ENCODE measurements at regions not wholly inside any gene's neighbourhood (a gene's known extent, or its start where the extent isn't known, plus 50 kb on each side); places are given as distances from the start of the nearest gene placed in this dataset.

- no peak overlapping the region for H3K4me3 ChIP-seq (ENCODE audit: low read depth, low read length)
- no peak overlapping the region for H3K27ac ChIP-seq
- no peak for DNase-seq
- H3K9me3 ChIP-seq (ENCODE audit: severe bottlenecking) = no peaks in the 10 kb centered on the region
- no peak for TF ChIP-seq CTCF (IDR thresholded peaks at IDR 0.05; ENCODE audit: low read depth, low read length)
- no peaks in the 10 kb centered on the region for H3K36me3 ChIP-seq
- no peaks in the 10 kb centered on the region for H3K27me3 ChIP-seq (ENCODE audit: insufficient read depth, low read depth, severe bottlenecking)
These were observed 134.2 kb downstream of the DLL1 start for GRCh38 chr6:170156448-170157375.

- Histone ChIP-seq H3K36me3 (no peaks in the 10 kb centered on the region), H3K27ac (no peak overlapping the region), H3K27me3 (ENCODE audit: insufficient read depth, low read depth, severe bottlenecking) (no peaks in the 10 kb centered on the region), H3K9me3 (ENCODE audit: severe bottlenecking) (no peaks in the 10 kb centered on the region), H3K4me3 (ENCODE audit: low read depth, low read length) (no peak overlapping the region)
- no peak for TF ChIP-seq CTCF (IDR thresholded peaks at IDR 0.05; ENCODE audit: low read depth, low read length)
- DNase-seq = no peak
These were observed 135.2 kb downstream of the DLL1 start for GRCh38 chr6:170155464-170156196.

- Histone ChIP-seq H3K4me3 (ENCODE audit: low read depth, low read length) (no peak overlapping the region), H3K27ac (no peak overlapping the region), H3K36me3 (no peaks in the 10 kb centered on the region), H3K27me3 (ENCODE audit: insufficient read depth, low read depth, severe bottlenecking) (no peaks in the 10 kb centered on the region), H3K9me3 (ENCODE audit: severe bottlenecking) (no peaks in the 10 kb centered on the region)
- no peak for DNase-seq
- 0 out of 2 replicates have a peak, but pooled peaks have one; percentile 6 for TF ChIP-seq CTCF (IDR thresholded peaks at IDR 0.05; ENCODE audit: low read depth, low read length)
These were observed 137.2 kb downstream of the DLL1 start for GRCh38 chr6:170153436-170154319.

GRCh38 chr6:170152989-170153388 lies 137.9 kb downstream of the DLL1 start:
- no peak for TF ChIP-seq CTCF (IDR thresholded peaks at IDR 0.05; ENCODE audit: low read depth, low read length)
- Histone ChIP-seq H3K27ac (no peak overlapping the region), H3K27me3 (ENCODE audit: insufficient read depth, low read depth, severe bottlenecking) (no peaks in the 10 kb centered on the region), H3K9me3 (ENCODE audit: severe bottlenecking) (no peaks in the 10 kb centered on the region), H3K36me3 (no peaks in the 10 kb centered on the region), H3K4me3 (ENCODE audit: low read depth, low read length) (no peak overlapping the region)
- DNase-seq = no peak

DNA sequence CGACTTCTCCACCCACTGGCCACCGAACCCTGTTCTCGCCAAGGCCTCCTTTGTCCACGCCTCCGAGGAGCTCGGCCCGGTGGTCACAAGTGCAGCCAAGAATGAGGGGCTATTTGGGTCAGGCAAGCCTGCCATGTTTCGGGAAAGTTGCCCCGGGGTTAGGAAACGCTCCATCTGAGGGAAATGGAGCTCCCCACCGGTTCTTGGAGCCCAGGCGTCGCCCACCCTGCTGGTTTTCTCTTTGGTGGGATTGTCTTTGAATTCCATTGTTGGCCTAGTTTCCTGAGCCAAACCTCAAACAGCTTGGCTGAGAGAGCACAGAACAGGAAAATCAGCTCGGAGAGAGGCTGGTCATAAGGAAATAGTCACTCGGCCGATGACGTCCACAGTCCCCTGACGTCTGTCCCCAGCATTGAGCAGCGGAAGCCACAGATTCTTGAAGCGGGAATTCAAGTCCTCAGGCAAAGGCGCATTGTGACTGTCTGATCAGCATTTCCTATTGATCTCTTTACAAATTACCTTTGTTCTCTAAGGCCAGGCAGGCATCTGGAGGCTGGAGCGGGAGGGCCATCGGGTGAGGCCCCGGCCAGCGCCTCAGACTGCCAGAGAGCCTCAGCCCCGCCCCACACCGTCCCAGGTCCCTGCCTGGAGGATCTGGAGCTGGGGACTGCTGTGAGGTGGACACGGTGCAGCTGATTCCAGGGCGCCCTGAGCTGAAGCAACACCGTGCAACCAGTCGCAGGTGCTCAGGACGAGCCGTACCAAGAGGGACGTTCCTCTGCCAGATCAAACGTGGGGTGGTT lies 138.6 kb downstream of the DLL1 start:
- no peak for TF ChIP-seq CTCF (IDR thresholded peaks at IDR 0.05; ENCODE audit: low read depth, low read length)
- H3K36me3 ChIP-seq = no peaks in the 10 kb centered on the region
- no peak for DNase-seq
- no peak overlapping the region for H3K27ac ChIP-seq
- H3K9me3 ChIP-seq (ENCODE audit: severe bottlenecking) = no peaks in the 10 kb centered on the region
- no peak overlapping the region for H3K4me3 ChIP-seq (ENCODE audit: low read depth, low read length)
- H3K27me3 ChIP-seq (ENCODE audit: insufficient read depth, low read depth, severe bottlenecking) = no peaks in the 10 kb centered on the region
